ENCODE measurements at regions not wholly inside any gene's neighbourhood (a gene's known extent, or its start where the extent isn't known, plus 50 kb on each side); places are given as distances from the start of the nearest gene placed in this dataset.

DNA sequence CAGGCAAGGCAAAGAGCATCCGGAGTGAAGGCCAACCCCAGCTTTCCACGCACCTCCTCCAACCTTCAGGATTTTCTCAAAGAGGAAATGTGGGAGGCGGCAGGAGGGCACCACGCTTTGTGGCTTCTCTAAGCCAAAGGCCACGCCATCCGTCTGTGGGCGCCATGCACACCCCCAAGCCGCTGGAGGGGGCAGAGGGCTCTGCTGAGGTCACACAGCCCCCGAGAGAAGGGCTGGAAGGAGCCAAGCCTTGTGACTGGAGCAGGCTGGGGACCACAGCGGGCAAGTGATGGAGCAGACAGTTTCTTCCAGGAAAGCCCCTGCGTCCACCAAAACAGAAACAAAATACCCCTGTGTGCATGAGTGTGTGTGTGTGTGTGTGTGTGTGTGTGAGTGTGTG lies 527.4 kb downstream of the BRD1 start:
- TF ChIP-seq, protein P1, sequence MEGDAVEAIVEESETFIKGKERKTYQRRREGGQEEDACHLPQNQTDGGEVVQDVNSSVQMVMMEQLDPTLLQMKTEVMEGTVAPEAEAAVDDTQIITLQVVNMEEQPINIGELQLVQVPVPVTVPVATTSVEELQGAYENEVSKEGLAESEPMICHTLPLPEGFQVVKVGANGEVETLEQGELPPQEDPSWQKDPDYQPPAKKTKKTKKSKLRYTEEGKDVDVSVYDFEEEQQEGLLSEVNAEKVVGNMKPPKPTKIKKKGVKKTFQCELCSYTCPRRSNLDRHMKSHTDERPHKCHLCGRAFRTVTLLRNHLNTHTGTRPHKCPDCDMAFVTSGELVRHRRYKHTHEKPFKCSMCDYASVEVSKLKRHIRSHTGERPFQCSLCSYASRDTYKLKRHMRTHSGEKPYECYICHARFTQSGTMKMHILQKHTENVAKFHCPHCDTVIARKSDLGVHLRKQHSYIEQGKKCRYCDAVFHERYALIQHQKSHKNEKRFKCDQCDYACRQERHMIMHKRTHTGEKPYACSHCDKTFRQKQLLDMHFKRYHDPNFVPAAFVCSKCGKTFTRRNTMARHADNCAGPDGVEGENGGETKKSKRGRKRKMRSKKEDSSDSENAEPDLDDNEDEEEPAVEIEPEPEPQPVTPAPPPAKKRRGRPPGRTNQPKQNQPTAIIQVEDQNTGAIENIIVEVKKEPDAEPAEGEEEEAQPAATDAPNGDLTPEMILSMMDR (IDR thresholded peaks at IDR 0.05), result no peak
- Histone ChIP-seq H3K27ac (no peak overlapping the region), H3K27me3 (ENCODE audit: insufficient read depth in 3 of 3, low read length in 2 of 3) (peaks cover 0 to 7% (median 4%) of the 10 kb centered on the region in 3 donors), H3K36me3 (ENCODE audit: insufficient read depth in 1 of 2, low read depth in 1 of 2) (no peaks in the 10 kb centered on the region), H3K4me1 (no peaks in the 10 kb centered on the region), H3K9me3 (no peaks in the 10 kb centered on the region), H3K4me3 (no peak overlapping the region)
- DNase-seq (no peak), ATAC-seq (no peak)
- intact Hi-C loops (cut with DNase I), result loop anchor here (5.0 to 10.0 kb wide), 2 partner anchors 253 to 715 kb away; no protein-coding TSS in a partner anchor
- WGBS, 3 donors, result 78 to 83% (median 78%) methylated on average over 11 of the region's 11 CpGs

DNA sequence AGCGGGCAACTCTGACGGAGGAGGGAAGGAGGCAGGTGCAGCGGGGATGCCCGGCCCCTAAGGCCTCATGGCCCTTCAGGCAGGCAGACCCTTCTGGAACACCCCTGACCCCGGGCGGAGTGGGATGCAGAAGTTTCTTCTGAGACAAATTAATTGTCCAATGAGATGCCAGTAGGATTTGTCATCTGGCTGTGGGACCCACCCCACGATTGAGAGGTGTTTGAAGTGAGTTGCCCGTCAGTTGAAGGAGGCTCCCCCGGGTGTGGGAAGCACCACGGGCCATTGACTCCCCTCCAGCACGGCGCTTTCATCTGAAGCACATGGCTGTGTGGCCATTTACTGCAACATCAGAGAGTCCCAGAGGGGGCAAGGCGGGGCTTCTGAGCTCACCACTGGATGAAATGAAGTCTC lies 527.8 kb downstream of the BRD1 start:
- DNase-seq, result no peak
- intact Hi-C loops (cut with DNase I), result loop anchor here (5.0 to 10.0 kb wide), 2 partner anchors 253 to 715 kb away; no protein-coding TSS in a partner anchor
- H3K27me3 ChIP-seq (ENCODE audit: insufficient read depth in 3 of 3, low read length in 2 of 3), result peaks cover 0 to 5% (median 4%) of the 10 kb centered on the region in 3 donors

DNA sequence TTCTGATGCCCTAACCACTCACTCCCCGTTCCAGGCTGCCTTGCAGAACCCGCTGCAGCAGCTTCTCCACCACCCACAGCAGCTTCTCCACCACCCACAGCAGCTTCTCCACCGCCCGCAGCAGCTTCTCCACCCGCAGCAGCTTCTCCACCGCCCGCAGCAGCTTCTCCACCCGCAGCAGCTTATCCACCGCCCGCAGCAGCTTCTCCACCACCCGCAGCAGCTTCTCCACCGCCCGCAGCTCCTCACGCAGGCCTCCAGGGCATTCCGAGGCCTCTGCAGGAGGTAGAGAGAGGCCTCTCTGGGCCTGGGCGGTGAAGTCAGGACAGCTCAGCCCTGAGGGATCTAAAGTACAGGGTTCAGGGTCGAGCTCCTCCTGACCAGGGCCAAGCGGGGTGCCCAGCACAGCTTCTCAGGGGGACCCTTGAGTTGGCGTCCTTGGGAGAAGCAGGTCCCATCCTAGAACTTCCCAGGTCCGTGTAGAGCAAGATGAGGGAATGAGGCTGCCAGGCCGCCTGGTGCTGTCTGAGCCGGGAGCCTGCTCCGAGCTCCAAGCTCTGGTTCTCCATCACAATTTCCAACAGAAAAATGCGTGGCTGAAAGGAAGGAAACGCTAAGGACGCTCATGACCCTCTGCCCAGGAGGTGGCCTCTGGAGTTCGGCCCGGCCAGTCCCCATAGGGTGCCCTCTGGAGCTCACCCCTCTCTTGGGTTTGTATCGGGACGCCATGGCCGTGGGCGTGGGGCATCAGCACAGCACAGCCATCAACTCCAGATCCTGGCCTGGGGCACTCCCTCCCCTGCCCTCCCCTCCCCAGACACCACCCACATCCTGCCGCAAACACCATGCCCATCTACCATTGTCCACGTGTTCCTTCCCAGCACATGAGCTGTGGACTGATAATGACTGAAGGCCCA lies 528.6 kb downstream of the BRD1 start:
- H3K4me3 ChIP-seq, result no peak overlapping the region
- DNase-seq (no peak), ATAC-seq (no peak)
- WGBS, 3 donors, result 85 to 88% (median 87%) methylated on average over 33 to 34 of the region's 34 CpGs
- TF ChIP-seq, protein P1 (IDR thresholded peaks at IDR 0.05), result no peak
- H3K27me3 ChIP-seq (ENCODE audit: insufficient read depth in 3 of 3, low read length in 2 of 3), result peaks cover 0 to 5% (median 4%) of the 10 kb centered on the region in 3 donors
- no peaks in the 10 kb centered on the region for H3K36me3 ChIP-seq (ENCODE audit: insufficient read depth in 1 of 2, low read depth in 1 of 2)
- no peak overlapping the region for H3K27ac ChIP-seq
- no peaks in the 10 kb centered on the region for H3K4me1 ChIP-seq
- no peaks in the 10 kb centered on the region for H3K9me3 ChIP-seq
- intact Hi-C loops (cut with DNase I), result no loop called here

More for the DNA sequence above, 527.8 kb downstream of the BRD1 start:
- 74 to 79% (median 78%) methylated on average over 13 of the region's 13 CpGs for WGBS, 3 donors
- TF ChIP-seq, protein P1 (IDR thresholded peaks at IDR 0.05), result no peak
- Histone ChIP-seq H3K36me3 (ENCODE audit: insufficient read depth in 1 of 2, low read depth in 1 of 2) (no peaks in the 10 kb centered on the region), H3K9me3 (no peaks in the 10 kb centered on the region), H3K27ac (no peak overlapping the region), H3K4me1 (no peaks in the 10 kb centered on the region), H3K4me3 (no peak overlapping the region)
- ATAC-seq, result no peak

DNA sequence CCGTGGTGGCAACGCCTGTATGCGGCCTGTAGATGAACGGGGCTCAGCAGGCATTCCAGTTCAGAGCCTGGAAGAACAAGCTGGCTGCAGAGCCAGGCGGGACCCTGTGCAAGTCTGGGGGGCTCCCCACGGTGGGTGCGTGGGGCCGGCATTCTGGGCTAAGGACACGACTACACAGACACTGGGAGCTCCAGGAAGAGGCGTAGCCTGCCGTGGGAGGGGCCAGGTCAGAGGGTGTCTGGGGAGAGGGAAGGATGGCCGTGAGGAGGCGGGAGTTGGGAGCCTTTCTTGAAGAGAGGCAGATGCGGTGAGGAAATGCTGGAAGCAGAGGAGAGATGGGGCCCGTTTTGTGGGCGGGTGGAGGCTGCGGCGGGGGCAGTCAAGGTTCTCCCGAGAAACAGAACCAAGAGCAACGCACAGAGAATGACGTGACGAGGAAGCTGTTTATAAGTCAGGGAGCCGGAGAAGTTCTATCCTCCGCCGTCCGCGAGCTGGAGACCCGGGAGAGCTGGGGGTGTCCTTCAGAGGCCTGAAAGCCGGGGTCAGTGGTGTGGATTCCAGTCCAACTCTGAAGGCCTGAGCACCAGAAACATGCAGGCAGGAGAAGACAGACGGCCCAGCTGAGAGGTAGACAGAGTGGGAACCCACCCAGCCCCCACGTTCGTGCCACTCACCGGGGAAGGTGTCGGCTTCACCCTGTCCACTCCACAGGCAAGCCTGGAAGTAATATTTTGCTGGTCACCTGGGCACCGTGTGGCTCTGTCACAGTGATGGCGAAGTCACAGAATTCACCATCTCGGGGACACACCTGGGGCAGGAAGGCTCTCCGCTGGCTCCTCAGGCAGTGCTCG lies 529.6 kb downstream of the BRD1 start:
- H3K27me3 ChIP-seq (ENCODE audit: insufficient read depth in 3 of 3, low read length in 2 of 3), result peaks cover 0 to 2% (median 0%) of the 10 kb centered on the region in 3 donors
- H3K9me3 ChIP-seq, result no peaks in the 10 kb centered on the region
- DNase-seq (no peak), ATAC-seq (no peak)
- no peak overlapping the region for H3K4me3 ChIP-seq
- TF ChIP-seq, protein P1 (IDR thresholded peaks at IDR 0.05), result no peak
- H3K27ac ChIP-seq, result no peak overlapping the region
- no peaks in the 10 kb centered on the region for H3K4me1 ChIP-seq
- intact Hi-C loops (cut with DNase I), result no loop called here
- WGBS, 3 donors, result 68 to 72% (median 71%) methylated on average over 39 of the region's 39 CpGs
- no peaks in the 10 kb centered on the region for H3K36me3 ChIP-seq (ENCODE audit: insufficient read depth in 1 of 2, low read depth in 1 of 2)

Data from psoas muscle (tissue), 7 donors.